ENCODE measurements at regions not wholly inside any gene's neighbourhood (a gene's known extent, or its start where the extent isn't known, plus 50 kb on each side); places are given as distances from the start of the nearest gene placed in this dataset. TPM values are rescaled to one million over a fixed set of nuclear protein-coding genes. Genes with fewer than 3 reads are reported as not detected.

DNA sequence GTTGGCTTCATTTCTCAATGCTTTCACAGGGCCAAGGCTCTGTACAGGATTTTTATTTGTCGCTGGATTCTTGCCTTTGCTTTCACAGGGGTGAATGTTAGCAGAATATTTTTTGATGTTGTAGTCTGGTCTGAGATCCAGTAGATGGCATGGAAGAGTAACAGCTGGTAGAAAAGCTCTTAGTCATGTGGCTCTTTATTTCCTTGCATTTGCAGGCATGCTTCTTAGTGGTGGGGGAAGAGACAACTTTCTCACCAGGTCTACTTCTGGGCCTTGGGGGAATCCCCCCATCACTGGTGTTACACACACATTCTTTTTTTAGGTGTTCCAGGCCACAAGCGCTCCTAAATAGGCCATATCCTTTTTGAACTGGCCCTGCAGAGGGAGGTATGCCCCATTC, 58.2 kb upstream of the DKK2 start:
- no peak for TF ChIP-seq GATA2 (IDR thresholded peaks at IDR 0.05; ENCODE audit: insufficient read depth, insufficient read length, low read depth, low read length)
- TF ChIP-seq, protein P1, sequence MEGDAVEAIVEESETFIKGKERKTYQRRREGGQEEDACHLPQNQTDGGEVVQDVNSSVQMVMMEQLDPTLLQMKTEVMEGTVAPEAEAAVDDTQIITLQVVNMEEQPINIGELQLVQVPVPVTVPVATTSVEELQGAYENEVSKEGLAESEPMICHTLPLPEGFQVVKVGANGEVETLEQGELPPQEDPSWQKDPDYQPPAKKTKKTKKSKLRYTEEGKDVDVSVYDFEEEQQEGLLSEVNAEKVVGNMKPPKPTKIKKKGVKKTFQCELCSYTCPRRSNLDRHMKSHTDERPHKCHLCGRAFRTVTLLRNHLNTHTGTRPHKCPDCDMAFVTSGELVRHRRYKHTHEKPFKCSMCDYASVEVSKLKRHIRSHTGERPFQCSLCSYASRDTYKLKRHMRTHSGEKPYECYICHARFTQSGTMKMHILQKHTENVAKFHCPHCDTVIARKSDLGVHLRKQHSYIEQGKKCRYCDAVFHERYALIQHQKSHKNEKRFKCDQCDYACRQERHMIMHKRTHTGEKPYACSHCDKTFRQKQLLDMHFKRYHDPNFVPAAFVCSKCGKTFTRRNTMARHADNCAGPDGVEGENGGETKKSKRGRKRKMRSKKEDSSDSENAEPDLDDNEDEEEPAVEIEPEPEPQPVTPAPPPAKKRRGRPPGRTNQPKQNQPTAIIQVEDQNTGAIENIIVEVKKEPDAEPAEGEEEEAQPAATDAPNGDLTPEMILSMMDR (IDR thresholded peaks at IDR 0.05; ENCODE audit: extremely low read depth in 1 of 2, insufficient read depth in 1 of 2, low read depth in 1 of 2, low read length in 2 of 2), result peak; percentile 37 to 53
- Histone ChIP-seq H3K9me3 (replicated peaks; ENCODE audit: control insufficient read depth, insufficient read depth, low read length) (no peaks in the 10 kb centered on the region), H3K79me2 (ENCODE audit: control insufficient read depth, insufficient read depth, low read length) (no peaks in the 10 kb centered on the region), H3K9ac (replicated peaks; ENCODE audit: extremely low read depth, insufficient read depth, low read length) (no peak overlapping the region), H3K4me1 (ENCODE audit: control insufficient read depth, extremely low read depth, insufficient read depth, low read length) (no peaks in the 10 kb centered on the region), H3K27me3 (ENCODE audit: control insufficient read depth in 2 of 2, insufficient read depth in 2 of 2, low read length in 2 of 2) (no peaks in the 10 kb centered on the region), H3K4me3 (replicated peaks in 1 of 3; ENCODE audit: insufficient read depth in 1 of 3, low read depth in 1 of 3, low read length in 3 of 3) (no peak overlapping the region), H3K4me2 (ENCODE audit: insufficient read depth, low read length) (no peak overlapping the region), H3K27ac (ENCODE audit: insufficient read depth, low read depth, low read length) (no peak overlapping the region), H3K36me3 (ENCODE audit: control insufficient read depth in 2 of 2, extremely low read depth in 1 of 2, insufficient read depth in 2 of 2, low read length in 2 of 2) (no peaks in the 10 kb centered on the region), H2AFZ (ENCODE audit: low read depth, low read length) (no peak overlapping the region), H4K20me1 (replicated peaks; ENCODE audit: control insufficient read depth, extremely low read depth, insufficient read depth, low read length) (no peaks in the 10 kb centered on the region), H3K9me1 (replicated peaks; ENCODE audit: control insufficient read depth, extremely low read depth, insufficient read depth, low read length) (no peaks in the 10 kb centered on the region)
- intact Hi-C loops (cut with micrococcal nuclease), result loop anchor here (1.0 kb wide), 3 partner anchors 59 to 643 kb away; no protein-coding TSS in a partner anchor
- POLR2A ChIA-PET, result no interaction called here
- peak; percentile 50 for DNase-seq (ENCODE audit: low read depth, low spot score)
- peak; percentile 28 for FAIRE-seq
- no TSS peak for BruUV-seq (replicated peaks)
- dilution Hi-C loops (cut with MboI; ENCODE audit: extremely low pct_ligation_motif_present, low sequenced_read_pairs), result no loop called here
- CTCF ChIA-PET, result interaction anchor here (0.6 to 3.5 kb wide), 15 partner anchors 10 to 654 kb away, joined by 3 to 79 read pairs (median 4); partner anchors contain the start of gene DKK2

Small RNAs in the stretch of these regions (small RNA-seq; reads per million reads assigned to genes)
- gene RNU6-551P (ENCODE audit: insufficient read depth, insufficient read length, low read depth, low replicate concordance), result not detected
